ENCODE measurements at regions not wholly inside any gene's neighbourhood (a gene's known extent, or its start where the extent isn't known, plus 50 kb on each side); places are given as distances from the start of the nearest gene placed in this dataset.

GRCh38 chr9:79990536-79990935 is 418.8 kb downstream of the TLE4 start:
- intact Hi-C loops (cut with DNase I; ENCODE audit: low total_unique reads) = no loop called here
- Histone ChIP-seq H3K27ac (no peak overlapping the region), H3K9me3 (no peaks in the 10 kb centered on the region), H3K36me3 (no peaks in the 10 kb centered on the region), H3K4me1 (peaks cover 9 to 13% of the 10 kb centered on the region in 2 donors), H3K27me3 (no peaks in the 10 kb centered on the region), H3K4me3 (no peak overlapping the region)
- in situ Hi-C loops (cut with MboI; ENCODE audit: low sequenced_read_pairs in 4 of 4) = no loop called here
- ATAC-seq = no peak
- TF ChIP-seq POLR2A (IDR thresholded peaks at IDR 0.05) (no peak), CTCF (IDR thresholded peaks at IDR 0.05 in 4 of 5, conservative IDR thresholded peaks at IDR 0.05 in 1 of 5) (no peak)
- no peak for DNase-seq

GRCh38 chr9:79989079-79989478 is 417.3 kb downstream of the TLE4 start:
- Histone ChIP-seq H3K9me3 (no peaks in the 10 kb centered on the region), H3K27ac (no peak overlapping the region), H3K4me1 (peaks cover 22 to 25% of the 10 kb centered on the region in 2 donors), H3K27me3 (no peaks in the 10 kb centered on the region), H3K36me3 (no peaks in the 10 kb centered on the region), H3K4me3 (no peak overlapping the region)
- no peak for DNase-seq
- TF ChIP-seq CTCF (IDR thresholded peaks at IDR 0.05 in 4 of 5, conservative IDR thresholded peaks at IDR 0.05 in 1 of 5) = no peak
- no peak for TF ChIP-seq POLR2A (IDR thresholded peaks at IDR 0.05)
- intact Hi-C loops (cut with DNase I; ENCODE audit: low total_unique reads) (no loop called here), in situ Hi-C loops (cut with MboI; ENCODE audit: low sequenced_read_pairs in 4 of 4) (no loop called here)
- ATAC-seq = no peak

- in situ Hi-C loops (cut with MboI; ENCODE audit: low sequenced_read_pairs in 4 of 4) = no loop called here
- Histone ChIP-seq H3K36me3 (no peaks in the 10 kb centered on the region), H3K9me3 (no peaks in the 10 kb centered on the region), H3K4me1 (peaks cover 24 to 27% of the 10 kb centered on the region in 2 donors), H3K4me3 (no peak overlapping the region), H3K27ac (no peak overlapping the region), H3K27me3 (no peaks in the 10 kb centered on the region)
- ATAC-seq (no peak), DNase-seq (no peak)
- TF ChIP-seq CTCF (IDR thresholded peaks at IDR 0.05 in 4 of 5, conservative IDR thresholded peaks at IDR 0.05 in 1 of 5) = no peak
- TF ChIP-seq POLR2A (IDR thresholded peaks at IDR 0.05) = no peak
- intact Hi-C loops (cut with DNase I; ENCODE audit: low total_unique reads) = no loop called here
These were observed 416.4 kb downstream of the TLE4 start for GRCh38 chr9:79988126-79988525.

DNA sequence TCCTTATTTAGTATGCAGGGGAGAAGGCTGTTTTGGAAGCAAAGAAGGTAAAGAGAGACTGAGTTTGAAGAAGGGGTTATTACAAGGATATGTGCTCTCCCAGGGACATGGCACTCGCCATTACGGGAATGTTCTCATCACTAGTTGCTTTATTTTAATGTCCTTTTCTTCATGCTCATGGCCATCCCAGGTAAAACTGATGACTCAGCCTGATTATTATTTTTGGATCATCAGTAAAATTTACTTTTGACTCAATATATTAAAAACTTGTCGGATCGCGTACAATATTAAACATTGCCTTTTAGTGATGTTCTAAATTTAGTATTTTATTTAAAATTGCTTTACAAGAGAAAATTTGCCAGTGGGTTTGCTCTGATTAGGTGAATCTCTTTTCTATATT is 414.7 kb downstream of the TLE4 start:
- ATAC-seq (no peak), DNase-seq (no peak)
- peaks cover 21 to 24% of the 10 kb centered on the region in 2 donors for H3K4me1 ChIP-seq
- in situ Hi-C loops (cut with MboI; ENCODE audit: low sequenced_read_pairs in 4 of 4) (no loop called here), intact Hi-C loops (cut with DNase I; ENCODE audit: low total_unique reads) (no loop called here)
- H3K27me3 ChIP-seq = no peaks in the 10 kb centered on the region
- no peaks in the 10 kb centered on the region for H3K9me3 ChIP-seq
- no peak overlapping the region for H3K4me3 ChIP-seq
- TF ChIP-seq CTCF (IDR thresholded peaks at IDR 0.05 in 4 of 5, conservative IDR thresholded peaks at IDR 0.05 in 1 of 5) (no peak), POLR2A (IDR thresholded peaks at IDR 0.05) (no peak)
- no peak overlapping the region for H3K27ac ChIP-seq
- no peaks in the 10 kb centered on the region for H3K36me3 ChIP-seq

DNA sequence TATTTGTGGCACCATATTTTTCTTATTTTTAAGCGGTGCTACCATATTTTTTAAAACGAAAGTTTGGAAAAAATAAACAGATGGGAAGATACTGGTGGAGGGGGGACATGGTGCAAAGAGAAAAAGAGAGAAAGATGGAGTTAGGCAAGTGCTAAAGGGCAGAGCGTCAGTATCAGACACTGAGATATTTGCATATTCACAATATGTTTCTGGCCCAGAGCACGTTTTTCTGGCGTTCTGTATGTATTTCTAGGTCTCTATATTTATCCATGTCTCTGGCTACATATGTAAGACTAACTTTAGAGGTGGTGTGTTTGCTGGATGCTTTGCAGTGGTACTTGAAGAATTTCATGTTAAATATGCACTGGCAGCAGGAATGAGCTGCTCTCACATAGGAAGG is 414.0 kb downstream of the TLE4 start:
- Histone ChIP-seq H3K36me3 (no peaks in the 10 kb centered on the region), H3K4me1 (peaks cover 21 to 24% of the 10 kb centered on the region in 2 donors), H3K27ac (peak overlapping the region in 3 of 4 donors; percentile 45 to 71 (median 68)), H3K4me3 (peak overlapping the region in 3 of 4 donors; percentile 5 to 34 (median 15)), H3K9me3 (no peaks in the 10 kb centered on the region), H3K27me3 (no peaks in the 10 kb centered on the region)
- no peak for DNase-seq
- intact Hi-C loops (cut with DNase I; ENCODE audit: low total_unique reads) (loop anchor here (2.0 kb wide), 1 partner anchor 77 kb away; no protein-coding TSS in a partner anchor), in situ Hi-C loops (cut with MboI; ENCODE audit: low sequenced_read_pairs in 4 of 4) (no loop called here)
- peak in 1 of 2 donors; percentile 7 for ATAC-seq
- TF ChIP-seq CTCF (IDR thresholded peaks at IDR 0.05 in 4 of 5, conservative IDR thresholded peaks at IDR 0.05 in 1 of 5) (no peak), POLR2A (IDR thresholded peaks at IDR 0.05) (no peak)
